Brain microvascular endothelial cell (primary cell): ENCODE measurements at regions not wholly inside any gene's neighbourhood (a gene's known extent, or its start where the extent isn't known, plus 50 kb on each side); places are given as distances from the start of the nearest gene placed in this dataset.

Source experiments
- DNase-seq: peaks from one replicate; pipeline ENCODE4 v3.0.0-alpha.2; 2020
- H3K27ac ChIP-seq: fragments of 250-450 bp; sonication (Bioruptor Pico); 2 replicates; pipeline ENCODE4 v1.5.1; 2020; ENCODE audit warnings: mild to moderate bottlenecking, moderate library complexity
- H3K27me3 ChIP-seq: fragments of 250-450 bp; sonication (Bioruptor Pico); replicated peaks from 2 replicates; pipeline ENCODE4 v1.5.1; 2020; ENCODE audit warnings: mild to moderate bottlenecking
- H3K36me3 ChIP-seq: fragments of 250-450 bp; sonication (Bioruptor Pico); replicated peaks from 2 replicates; pipeline ENCODE4 v1.5.1; 2020; ENCODE audit warnings: mild to moderate bottlenecking
- H3K4me3 ChIP-seq: 2 replicates; pipeline ENCODE4 v1.5.1; 2011; ENCODE audit warnings: low read depth, mild to moderate bottlenecking, control low read depth, low read length, moderate library complexity
- in situ Hi-C: cut with HindIII; loops from 2 replicates; pipeline ENCODE4 v1.10.0; 2017; ENCODE audit warnings: low sequenced_read_pairs, low pct_ligation_motif_present
- TF ChIP-seq, protein P1 (sequence below): IDR thresholded peaks from 2 replicates; pipeline ENCODE4 v1.5.1; 2011; ENCODE audit warnings: low read depth, mild to moderate bottlenecking, moderate library complexity, low read length, control low read depth, inconsistent platforms; ENCODE audit errors: missing control alignments

DNA sequence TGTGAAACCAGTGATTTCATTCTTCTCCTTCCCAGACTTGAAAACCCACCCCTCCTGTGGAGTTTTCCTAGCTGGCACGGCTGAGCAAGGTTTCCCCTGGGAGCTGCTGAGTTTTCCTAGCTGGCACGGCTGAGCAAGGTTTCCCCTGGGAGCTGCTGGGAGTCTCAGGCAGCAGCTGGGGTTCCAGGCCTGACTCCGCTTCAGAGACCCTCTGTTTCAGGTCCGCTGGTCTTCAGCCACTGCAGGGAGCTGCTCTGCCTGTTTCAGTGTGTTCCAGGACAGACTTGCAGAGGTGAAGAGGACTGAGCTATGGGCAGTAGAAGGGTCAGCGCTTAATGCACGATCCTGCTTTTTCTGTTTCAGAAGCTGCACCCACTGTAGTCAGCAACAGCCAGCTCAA, 104.9 kb downstream of the XRCC2 start:
- TF ChIP-seq, protein P1, sequence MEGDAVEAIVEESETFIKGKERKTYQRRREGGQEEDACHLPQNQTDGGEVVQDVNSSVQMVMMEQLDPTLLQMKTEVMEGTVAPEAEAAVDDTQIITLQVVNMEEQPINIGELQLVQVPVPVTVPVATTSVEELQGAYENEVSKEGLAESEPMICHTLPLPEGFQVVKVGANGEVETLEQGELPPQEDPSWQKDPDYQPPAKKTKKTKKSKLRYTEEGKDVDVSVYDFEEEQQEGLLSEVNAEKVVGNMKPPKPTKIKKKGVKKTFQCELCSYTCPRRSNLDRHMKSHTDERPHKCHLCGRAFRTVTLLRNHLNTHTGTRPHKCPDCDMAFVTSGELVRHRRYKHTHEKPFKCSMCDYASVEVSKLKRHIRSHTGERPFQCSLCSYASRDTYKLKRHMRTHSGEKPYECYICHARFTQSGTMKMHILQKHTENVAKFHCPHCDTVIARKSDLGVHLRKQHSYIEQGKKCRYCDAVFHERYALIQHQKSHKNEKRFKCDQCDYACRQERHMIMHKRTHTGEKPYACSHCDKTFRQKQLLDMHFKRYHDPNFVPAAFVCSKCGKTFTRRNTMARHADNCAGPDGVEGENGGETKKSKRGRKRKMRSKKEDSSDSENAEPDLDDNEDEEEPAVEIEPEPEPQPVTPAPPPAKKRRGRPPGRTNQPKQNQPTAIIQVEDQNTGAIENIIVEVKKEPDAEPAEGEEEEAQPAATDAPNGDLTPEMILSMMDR, result no peak
- in situ Hi-C loops, result no loop called here
- no peak for DNase-seq

DNA sequence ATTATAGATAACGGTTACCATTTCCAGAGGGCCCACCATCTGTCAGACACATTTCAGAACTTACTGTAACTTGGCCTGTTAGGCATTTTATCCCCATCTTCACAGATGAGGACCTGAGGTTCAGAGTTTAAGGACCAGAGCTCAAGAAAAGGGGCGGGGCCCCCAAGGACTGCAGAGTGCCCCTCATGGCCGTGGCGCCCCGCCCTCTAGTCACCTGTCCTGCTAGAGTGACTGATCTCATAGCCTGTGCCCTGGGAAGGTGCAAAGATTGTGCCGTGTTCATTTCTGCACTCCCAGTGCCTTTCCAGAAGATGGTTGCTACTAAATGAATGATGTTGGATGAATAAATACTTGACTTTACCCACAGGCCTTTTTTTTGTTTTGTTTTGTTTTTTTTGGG, 107.0 kb downstream of the XRCC2 start:
- TF ChIP-seq, protein P1, result no peak
- DNase-seq, result no peak
- no peak overlapping the region for H3K4me3 ChIP-seq
- H3K27me3 ChIP-seq, result no peaks in the 10 kb centered on the region
- no peak overlapping the region for H3K27ac ChIP-seq
- in situ Hi-C loops, result no loop called here
- no peaks in the 10 kb centered on the region for H3K36me3 ChIP-seq

More for the DNA sequence above, 104.9 kb downstream of the XRCC2 start:
- H3K27ac ChIP-seq, result no peak overlapping the region
- no peak overlapping the region for H3K4me3 ChIP-seq
- no peaks in the 10 kb centered on the region for H3K27me3 ChIP-seq
- no peaks in the 10 kb centered on the region for H3K36me3 ChIP-seq

DNA sequence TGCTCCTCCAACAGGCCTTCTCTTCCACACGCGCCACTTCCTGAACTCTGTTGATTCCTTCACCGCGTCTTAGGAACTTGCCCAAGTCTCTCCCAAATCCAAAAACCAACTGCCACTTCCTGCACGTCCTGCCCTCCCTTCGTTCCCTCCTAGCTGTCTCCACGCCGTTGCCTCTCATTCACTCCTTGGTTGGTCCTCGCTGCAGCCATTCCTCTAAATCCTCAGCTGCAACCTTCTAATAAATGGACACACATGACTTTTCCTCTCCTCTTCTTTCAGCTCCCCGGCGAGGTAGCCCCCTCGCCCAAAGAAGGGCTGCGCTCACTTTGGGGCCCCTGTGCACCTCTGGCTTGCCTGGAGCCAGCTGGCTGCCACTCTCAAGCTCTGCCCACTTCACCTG, 110.2 kb downstream of the XRCC2 start:
- Histone ChIP-seq H3K36me3 (no peaks in the 10 kb centered on the region), H3K4me3 (no peak overlapping the region)

DNA sequence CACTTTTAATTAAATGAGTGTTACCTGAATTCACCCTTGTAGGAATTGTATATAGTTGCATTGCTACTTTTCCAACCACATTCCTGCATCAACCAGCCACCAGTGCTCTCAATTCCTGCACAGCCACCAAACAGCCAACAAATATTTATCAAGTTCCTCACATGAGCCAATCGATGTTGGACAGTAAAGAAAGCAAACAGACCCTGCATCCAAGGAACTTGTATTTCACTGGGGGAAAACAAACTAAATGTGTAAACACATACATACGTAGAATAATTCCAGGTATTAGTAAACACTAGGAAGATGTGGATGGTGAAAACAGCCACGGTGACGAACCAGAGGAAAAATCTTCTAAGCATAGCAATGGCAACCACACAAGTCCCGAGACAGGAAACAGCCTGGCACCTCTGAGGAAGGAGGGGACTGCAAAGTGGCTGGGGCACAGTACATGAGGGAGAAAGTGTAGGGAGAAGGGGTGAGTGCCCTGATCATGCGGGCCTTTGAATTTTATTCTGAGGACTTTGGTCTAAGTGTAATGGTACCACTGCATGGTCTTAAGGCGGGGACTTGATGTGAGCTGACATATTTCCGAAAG, 111.2 kb downstream of the XRCC2 start:
- no peaks in the 10 kb centered on the region for H3K36me3 ChIP-seq
- no peak overlapping the region for H3K4me3 ChIP-seq
- H3K27me3 ChIP-seq, result no peaks in the 10 kb centered on the region
- H3K27ac ChIP-seq, result no peak overlapping the region
- TF ChIP-seq, protein P1, result no peak
- in situ Hi-C loops, result no loop called here
- no peak for DNase-seq

More for the DNA sequence above, 110.2 kb downstream of the XRCC2 start:
- Histone ChIP-seq H3K27me3 (no peaks in the 10 kb centered on the region), H3K27ac (no peak overlapping the region)
- in situ Hi-C loops, result no loop called here
- TF ChIP-seq, protein P1, result no peak
- DNase-seq, result no peak

DNA sequence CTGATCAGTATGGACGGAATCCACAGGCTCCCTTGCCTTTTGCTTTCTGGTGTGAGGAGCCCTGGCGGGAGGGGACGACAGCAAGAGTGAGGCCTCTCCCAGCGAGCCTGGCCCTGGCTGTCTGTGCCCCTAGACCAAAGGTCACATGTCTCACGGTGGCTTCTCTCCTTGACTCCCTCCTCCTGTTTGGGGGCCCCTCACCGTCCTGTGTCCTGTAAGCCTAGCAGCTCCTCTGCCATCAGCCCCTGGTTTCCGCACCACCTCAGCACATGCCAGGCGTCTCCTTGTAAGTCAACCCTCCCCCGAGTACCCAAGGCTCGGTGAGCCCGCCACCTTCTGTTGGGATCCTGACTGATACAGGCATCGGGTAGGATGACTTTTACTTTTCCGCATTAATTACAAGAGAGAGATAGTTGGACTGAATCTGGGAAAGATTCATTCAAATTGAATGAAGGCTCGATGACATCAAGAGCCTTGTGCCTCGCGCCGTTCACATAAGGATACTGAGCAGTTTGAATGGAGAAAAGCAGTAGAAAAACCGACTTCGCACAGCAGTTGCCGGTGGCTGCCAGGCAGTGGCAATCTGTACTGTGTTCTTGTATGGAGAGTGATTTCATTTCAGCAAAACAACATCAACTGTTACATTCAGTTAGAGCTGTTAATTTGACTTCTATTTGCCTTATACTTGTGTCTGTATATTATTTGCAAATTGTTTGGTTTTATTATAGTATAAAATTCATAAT, 119.8 kb downstream of the XRCC2 start:
- Histone ChIP-seq H3K4me3 (no peak overlapping the region), H3K27me3 (no peaks in the 10 kb centered on the region), H3K36me3 (no peaks in the 10 kb centered on the region), H3K27ac (no peak overlapping the region)
- TF ChIP-seq, protein P1, result no peak
- no peak for DNase-seq
- in situ Hi-C loops, result no loop called here
